GM19468 (cell line): ENCODE measurements at regions not wholly inside any gene's neighbourhood (a gene's known extent, or its start where the extent isn't known, plus 50 kb on each side); places are given as distances from the start of the nearest gene placed in this dataset.

Experiments
- ATAC-seq: cut with Tn5 transposase; IDR thresholded peaks from one replicate; pipeline ENCODE4 v1.9.1; 2021; ENCODE audit warnings: mild to moderate bottlenecking, moderate library complexity, moderate number of reproducible peaks; ENCODE audit not compliant: unreplicated experiment; ENCODE audit errors: extremely low read depth

DNA sequence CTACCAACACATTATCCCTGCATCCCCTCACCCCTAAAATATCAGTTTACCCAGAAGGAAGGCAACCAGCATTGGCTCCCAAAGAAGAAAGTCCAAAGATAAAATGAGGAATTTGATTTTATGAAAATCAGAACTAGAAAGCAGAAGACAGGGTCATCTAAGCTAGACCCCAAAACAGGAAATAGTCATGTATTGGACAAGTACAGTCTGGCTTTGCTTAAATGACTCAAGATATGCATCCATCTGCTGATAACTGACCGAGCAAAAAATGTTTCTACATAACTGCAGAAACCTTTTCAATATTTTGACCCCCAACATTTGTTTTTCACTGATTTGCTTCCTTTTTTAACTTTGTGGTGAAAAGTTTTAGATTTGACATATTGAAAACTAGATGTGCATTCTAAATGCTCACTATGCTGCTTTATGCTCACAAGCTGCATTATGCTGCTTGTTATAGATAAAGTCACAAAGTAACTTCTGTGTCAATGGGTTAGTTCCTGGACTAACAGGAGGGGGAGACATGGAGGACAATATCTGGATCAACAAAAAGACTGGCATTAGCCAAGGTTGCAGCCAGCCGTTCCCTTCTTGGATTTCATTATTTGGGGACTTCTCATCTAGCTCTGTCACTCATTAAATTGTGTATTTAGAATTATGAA lies 227.0 kb downstream of the INHBA start:
- no peak for ATAC-seq

DNA sequence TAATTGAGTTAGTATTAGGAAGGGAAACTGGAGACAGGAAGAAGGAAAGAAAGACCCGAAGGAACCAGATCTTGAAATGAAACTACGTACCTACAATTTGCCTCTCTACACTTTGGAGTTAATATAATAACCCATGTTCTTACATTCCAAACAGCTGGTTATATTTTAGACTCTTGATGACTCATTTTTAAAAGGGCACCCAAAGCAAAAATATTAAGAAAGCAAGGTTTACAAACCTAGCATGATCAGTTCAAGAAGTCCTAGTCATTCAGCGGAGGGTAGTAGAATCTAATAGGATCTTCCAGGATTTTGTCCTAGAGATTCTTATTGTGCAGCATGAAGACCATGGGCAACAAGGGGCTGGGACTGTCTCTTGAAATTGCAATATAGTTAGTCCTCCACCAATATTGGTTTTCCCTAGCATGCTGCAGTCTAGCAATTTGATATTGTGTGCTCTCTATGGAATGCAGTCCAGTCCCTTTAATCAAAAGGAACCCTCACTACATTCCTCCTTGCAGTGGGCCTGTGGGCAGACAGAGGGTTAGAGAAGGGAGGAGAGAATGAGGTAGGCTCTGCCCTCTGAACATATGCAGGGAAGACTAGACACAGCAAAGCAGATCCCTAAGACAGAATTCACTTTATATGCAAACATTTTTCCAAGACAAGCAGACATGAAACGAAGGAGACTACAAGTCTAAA lies 230.3 kb downstream of the INHBA start:
- no peak for ATAC-seq

DNA sequence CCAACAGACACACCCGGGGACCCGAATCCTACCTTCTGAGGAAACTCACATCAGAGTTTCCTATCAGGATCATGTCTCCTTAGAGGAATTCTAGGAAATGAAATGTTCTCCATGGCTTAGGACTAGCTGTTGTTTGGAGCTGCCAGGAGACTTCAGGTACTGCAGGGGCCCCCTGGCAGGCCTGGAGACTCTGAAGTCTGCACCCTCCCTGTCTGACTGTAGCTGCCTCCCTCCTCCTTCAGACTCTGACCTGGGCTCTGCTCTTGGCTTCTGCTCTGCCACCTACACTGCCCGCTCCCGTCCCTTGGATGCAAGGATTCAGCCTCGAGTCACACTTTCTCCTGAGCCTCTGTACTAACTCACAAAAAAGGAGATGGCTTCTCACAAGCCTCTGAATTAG lies 232.8 kb downstream of the INHBA start:
- ATAC-seq: no peak

DNA sequence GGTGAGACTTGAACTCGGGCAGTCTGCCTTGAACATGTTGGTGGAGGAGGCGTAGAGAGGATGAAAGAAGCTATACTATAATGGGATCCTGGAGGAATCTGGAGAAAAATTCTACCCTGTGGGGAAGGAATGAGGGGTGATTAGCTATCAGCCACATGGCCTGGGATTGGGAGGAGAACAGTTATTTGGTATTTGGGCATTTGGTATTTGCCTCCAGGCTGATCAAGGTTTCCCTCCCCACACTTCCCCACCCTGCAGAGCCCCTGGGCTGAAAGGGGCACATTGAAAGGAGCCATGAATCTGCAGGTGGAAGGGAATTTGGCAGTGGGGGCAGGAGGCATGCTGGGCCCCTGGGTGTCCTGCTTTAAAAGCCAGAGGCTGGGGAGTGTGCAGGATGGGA lies 235.3 kb downstream of the INHBA start:
- ATAC-seq: no peak

DNA sequence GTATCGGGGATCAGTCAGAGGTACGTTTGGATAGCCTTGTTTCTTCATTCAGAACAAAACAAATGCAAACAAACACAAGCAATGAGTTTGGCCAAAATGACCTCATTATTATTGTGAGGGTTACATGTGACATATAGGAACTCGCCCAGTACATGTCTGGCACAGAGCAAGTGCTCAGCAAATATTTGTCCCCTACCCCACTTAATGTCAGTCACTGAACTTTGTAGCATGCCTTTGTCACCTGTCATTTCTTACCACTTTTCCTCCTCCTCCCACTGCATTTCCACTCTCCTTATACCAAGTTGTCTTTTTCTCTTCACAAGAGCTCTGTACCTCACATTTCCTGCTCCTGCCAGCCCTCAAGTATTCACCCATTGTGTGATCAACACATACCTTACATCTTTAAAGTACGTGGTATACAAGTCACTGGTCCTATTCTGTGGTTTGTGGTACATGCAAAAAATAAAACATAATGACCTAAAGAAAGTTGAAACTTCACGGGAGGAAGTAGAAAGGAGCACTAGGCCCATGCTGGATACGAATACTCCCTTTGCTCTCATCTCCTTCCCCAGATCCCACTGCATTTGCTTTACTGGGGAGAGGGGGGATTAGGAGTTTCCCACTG lies 236.0 kb downstream of the INHBA start:
- no peak for ATAC-seq

DNA sequence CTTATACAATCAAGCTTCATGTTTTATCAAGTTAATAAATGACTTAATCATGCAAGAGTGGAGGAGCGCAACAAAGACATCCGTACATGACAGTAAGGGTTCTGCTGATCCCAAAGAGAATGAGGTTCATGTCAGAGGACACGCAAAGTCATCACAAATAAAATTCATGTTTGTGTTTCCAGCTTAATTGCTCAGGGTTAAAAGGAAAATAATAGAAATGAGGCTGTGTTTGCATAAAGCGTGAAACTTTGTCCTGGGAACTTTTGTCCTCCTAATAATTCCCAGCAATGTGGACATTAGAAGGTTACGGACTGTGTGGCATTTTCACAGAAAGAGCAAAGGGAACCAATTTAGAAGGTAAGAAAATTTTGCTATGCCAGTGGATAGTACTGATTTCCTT lies 237.3 kb downstream of the INHBA start:
- ATAC-seq: no peak

DNA sequence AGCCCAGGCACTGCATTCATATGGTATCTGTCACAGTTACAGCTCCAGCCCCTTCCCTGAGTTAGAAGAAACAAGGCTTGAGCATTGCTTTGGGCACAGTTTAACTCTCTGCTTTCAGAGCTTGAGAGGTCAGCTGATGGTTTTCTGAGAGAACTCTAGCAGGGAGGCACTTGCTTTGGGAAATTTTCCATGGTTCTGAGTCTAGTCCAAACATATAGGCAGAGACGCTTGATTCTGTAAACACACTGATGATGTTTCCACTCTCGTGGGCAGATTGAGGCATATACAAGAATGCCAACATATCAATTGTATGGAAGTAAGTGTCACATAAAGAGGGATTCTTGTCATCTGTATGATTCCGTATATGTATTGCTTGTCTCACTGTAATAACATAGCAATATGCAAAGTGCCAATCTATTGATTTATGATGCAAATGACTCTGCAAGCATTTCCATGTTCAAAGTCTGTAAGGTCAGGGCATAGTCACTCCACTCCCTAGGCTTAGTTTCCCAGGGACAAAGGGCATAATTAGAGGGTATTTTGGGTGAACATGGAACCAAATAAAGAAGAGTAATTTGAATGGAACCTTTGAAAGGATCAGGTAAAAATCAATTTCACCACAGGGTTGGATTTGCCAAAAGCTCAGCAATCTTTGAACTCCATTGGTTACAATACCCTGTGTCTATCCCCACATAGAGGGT lies 239.0 kb downstream of the INHBA start:
- no peak for ATAC-seq

DNA sequence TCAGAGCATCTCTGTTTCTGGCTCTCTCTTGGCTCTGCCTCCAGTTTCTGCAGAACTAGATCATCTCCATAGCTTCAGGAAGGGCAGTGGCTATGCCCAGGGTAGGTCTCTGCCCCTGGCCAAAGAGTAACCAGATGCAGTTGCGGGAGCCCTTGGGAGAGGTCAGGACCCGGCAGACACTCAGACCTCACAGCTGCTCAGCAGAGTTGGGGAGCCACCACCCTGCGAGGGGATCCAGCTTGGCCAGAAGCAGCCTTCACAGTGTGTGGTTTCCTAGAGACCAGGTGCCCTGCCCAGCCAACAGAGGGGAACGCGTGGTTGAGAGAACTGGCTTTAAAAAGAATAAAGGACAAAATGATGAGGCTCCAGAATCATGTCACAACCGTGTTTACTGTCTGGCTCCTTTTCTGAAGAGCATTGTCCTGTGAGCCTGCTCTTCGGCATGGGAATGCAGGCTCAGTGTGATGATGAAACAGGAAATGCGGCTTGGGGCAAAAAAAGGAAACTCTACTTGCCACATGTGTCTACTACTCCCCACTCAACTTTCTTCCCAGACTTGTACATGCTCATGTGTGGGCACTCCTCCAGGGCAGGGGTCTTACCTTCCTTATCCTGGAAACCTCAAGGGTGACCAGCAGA lies 243.1 kb downstream of the INHBA start:
- ATAC-seq: no peak

DNA sequence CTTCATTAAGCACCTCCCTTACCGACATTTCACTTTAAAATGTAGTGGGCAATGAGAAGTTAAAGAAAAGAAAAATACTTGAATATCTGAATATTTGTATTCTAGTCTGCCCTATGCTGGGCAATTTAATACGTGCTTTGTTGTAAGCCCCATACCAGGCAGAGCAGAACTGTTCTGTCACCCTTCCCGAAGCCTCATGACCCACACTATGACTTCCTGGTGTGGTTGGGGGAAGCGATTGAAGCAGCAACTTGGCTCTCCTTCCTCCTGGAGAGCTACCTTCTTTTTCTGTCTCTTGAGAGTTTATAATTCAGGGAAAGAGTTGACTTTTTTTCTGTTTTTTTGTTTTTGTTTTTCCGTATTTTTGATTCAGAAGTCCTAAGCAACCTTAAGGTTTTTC lies 243.7 kb downstream of the INHBA start:
- ATAC-seq: no peak

DNA sequence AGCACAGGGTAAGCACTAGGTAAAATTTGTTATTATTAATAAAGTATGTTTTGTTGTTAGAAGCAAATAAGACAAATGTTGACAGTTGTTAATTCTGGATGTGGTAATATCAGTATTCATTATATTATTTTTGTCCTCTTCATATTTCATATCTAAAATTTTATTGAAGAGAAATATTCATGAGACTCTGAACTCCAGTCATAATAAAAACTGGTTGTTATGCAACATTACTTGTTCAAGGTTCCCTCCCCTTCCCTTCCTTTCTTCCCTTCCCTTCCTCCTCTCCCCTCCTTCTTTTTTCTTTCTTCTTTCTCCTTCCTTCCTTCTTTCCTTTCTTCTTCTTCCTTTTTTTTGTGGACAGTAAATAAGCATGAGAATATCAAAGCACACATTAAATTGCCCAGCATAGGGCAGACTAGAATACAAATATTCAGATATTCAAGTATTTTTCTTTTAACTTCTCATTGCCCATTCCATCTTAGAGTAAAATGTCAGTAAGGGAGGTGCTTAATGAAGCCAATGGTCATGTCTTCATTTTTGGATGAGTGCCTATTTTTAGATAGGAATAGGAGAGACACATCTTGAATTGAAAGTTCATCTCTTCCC lies 245.0 kb downstream of the INHBA start:
- no peak for ATAC-seq

DNA sequence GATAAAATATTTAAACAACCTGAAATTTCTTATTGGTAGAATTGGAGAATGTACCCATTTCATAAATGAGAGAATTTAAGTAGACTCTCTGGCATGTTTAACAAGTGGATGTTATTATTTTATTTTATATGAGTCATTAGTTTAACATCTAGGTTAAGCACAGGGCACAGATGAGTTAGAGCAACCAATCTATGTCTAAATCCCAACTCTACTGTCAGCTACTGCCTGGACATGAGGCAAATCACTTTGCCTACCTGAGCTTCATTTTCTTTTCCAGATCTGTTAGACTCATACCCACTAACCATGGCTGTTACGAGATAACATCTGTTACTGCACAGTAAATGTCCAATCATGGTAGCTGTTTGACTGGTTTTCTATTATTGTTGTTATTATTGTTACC lies 251.1 kb downstream of the INHBA start:
- ATAC-seq: no peak

DNA sequence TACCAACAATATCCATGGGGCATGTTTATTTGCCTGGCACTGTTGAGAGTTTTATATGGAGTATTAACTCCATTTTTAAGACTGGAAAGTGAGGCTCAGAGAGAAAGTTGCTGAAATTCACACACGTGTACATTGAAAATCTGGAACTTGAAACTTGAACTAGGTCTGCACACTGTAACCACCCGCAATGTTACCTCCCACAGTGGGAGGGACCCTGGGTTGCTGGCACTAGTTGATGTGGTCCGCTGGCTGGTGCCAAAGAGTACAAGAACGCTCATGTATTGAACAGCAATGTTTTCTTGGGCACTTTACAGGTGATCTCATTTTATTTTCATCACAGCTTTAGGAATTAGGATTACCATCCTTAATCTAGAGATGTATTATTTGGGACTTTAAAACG lies 253.2 kb downstream of the INHBA start:
- ATAC-seq: no peak

DNA sequence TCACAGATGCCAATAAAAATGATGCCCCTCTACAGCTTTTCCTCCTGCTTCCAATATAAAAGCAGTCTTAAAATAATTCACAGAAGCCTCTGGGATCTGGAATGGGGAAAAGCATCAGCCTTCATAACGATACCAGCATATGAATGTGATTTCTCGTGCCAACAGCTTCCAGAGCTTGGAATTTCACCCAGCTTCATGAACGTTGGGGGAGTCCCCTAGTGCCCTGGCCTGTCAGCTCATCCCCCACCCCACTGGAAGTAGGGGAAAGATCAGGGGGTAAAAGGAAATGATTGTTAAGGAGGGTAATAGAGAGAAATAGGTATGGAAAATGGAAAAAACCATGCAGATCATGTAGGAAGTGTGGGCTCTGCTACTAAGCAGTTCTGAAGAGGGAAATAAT lies 253.6 kb downstream of the INHBA start:
- no peak for ATAC-seq

DNA sequence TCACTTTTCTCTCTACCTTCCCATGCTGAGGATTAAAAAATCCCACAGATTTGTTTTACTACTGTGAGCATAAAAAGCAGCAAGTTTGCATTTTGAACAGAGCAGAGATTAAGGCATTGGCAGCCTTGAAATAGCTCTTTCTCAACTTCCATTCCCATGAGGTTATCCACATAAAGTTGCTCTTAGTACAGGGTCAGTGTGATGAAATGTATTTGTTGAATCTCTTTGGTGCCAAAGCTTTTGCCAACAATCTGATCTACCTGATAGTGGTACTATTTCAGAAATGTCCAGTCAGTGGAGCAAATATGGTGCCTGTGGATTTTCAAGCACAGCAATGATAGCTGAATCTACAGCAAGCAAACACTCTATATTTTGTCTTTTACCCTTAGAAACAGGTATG lies 254.8 kb downstream of the INHBA start:
- no peak for ATAC-seq

DNA sequence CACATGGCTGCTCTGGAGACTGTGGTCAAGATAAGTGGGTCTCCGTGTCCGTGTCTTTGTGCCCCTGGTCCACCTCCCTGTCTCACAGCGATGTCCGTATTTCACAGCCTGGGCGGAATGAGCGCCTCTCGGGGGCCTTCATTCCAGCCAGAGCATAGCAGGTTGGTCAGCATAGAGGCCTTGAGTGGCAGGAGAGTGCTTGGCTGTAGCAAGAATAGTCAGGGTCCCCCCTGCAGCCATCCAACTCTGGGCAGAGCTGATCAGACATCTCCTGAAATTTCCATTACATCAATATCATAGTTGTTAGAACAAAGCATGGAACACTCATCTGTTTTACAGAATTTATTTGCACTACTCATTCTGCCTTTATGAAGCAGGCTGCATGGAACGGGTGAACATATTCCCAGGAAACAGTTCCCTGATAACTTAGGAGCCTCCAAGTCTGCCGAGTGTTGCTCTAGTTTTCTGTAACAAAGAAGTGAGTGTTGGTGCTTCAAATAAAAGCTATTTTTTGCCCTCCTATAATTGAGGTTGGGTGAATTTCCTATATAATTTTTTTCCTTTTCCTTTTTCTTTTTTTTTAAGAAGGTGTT lies 255.3 kb downstream of the INHBA start:
- ATAC-seq: no peak

DNA sequence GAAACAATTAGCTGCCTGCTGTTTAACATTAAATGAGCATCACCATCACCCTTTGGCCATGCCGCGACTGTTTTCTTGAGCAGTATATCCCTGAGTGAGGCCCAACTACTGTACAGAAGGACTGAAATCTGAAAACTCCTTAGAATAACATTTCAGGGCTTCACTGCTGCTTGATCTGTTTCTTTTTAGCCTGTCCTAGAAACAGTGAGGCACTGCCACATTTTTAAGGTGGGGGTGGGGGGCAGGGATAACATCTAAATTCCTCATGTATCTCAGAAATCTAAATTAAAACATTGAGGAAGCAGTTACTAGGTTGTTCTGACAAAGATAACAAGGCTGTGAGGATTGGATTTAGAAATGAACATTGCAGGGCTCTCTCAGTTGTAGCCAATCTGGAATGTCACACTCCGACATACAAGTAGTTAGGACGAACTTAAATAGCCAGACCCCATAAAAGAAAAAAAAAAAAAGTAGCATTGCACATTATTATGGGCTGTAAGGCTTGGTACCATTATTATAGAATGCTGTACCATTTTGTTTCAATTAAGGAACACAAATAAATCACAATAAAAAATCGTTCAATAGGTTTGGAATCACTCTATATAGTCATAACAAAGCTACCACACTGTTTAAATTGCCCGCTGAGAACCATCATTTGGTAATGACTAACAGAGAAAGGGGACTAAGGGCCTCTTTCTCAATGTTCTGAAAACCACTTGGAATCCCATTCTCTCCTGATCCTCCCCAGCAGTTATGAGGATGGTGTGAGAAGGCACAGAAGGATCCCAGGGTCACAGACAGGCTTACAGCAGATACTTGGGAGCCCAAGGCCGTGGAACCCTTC lies 256.1 kb downstream of the INHBA start:
- ATAC-seq: no peak

DNA sequence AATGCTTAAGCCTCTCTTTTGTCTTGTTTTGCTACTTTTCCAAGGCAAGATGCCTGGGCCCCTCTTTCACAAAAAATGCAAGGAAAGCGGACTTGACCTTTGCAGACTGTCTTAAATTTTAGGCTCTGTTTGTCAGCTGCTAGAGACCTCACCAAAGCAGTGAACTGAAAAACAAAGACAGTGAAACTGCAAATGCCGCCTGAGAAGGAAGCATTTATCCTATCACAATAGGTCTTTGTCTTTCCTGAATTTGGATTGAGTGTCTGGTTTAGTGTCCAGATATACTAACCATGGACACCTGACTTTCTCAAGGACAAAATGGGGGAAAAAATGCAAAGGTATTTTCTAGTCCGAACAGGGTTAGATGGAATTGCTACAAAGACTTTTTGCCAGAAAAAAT lies 256.9 kb downstream of the INHBA start:
- no peak for ATAC-seq

DNA sequence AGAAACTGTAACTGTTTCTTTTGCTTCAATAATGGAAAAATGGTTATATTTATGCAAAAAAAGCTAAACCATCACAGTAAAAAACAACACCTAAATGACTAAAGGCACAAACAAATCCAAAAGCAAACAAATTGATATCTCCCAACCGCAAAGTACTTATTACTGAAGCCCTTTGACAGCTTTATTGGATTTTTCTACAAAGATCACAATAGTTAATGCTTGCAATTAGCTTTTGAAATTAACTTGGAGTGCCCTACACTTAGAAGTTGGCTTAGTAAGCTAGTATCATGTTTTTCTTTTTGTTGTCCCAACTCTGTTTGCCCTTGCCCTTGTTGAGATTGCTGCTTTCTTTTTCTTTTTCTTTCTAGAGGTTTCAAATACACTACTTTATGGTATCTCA lies 257.5 kb downstream of the INHBA start:
- no peak for ATAC-seq

DNA sequence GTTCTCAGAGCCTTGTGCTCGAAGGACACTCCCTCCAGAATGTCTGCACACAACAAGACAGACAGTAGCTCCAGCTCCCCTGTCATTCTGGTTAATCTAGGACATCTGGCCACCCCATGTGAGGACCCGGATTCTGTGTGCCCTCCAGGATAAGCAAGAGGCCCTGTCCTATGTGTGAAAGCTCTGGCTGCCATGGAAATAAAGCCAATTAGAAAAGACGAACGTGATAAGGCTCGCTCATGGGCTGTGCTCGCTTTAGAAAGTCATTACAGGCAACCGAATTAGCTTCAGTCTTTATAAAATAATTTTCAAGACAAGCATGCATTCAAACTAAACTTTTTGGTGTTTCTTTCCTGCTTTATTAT lies 263.4 kb downstream of the INHBA start:
- ATAC-seq: no peak
